Skin epidermis (tissue), 12 donors: ENCODE measurements at regions not wholly inside any gene's neighbourhood (a gene's known extent, or its start where the extent isn't known, plus 50 kb on each side); places are given as distances from the start of the nearest gene placed in this dataset.

ENCODE experiments used
- H3K27ac ChIP-seq, 21 experiments: fragments of 200-600 bp; sonication (generic) in 11 of 21; one replicate each; pipeline ENCODE4 v1.5.0; 2020; ENCODE audit warnings: mild to moderate bottlenecking in 3 of 21, inconsistent platforms in 2 of 21, moderate library complexity in 2 of 21
- H3K4me3 ChIP-seq, 7 experiments: fragments of 200-600 bp; sonication (generic) in 2 of 7; one replicate each; pipeline ENCODE4 v1.5.0; 2020; ENCODE audit warnings: inconsistent platforms in 2 of 7, mild to moderate bottlenecking in 2 of 7, moderate library complexity in 1 of 7

GRCh38 chr5:155278532-155278931 is 265.0 kb downstream of the KIF4B start:
- Histone ChIP-seq H3K27ac (peak overlapping the region in 12 of 21 experiments; percentile 11 to 67 (median 40)), H3K4me3 (no peak overlapping the region)

GRCh38 chr5:155282503-155283107 is 269.1 kb downstream of the KIF4B start:
- Histone ChIP-seq H3K27ac (peak overlapping the region in 1 of 21 experiments; percentile 26), H3K4me3 (no peak overlapping the region)

- no peak overlapping the region for H3K27ac ChIP-seq
- no peak overlapping the region for H3K4me3 ChIP-seq
These were observed 272.2 kb downstream of the KIF4B start for GRCh38 chr5:155285706-155286105.

- Histone ChIP-seq H3K4me3 (no peak overlapping the region), H3K27ac (no peak overlapping the region)
These were observed 277.4 kb downstream of the KIF4B start for GRCh38 chr5:155290937-155291336.

GRCh38 chr5:155293605-155294178 is 280.1 kb downstream of the KIF4B start:
- Histone ChIP-seq H3K4me3 (no peak overlapping the region), H3K27ac (no peak overlapping the region)

- no peak overlapping the region for H3K27ac ChIP-seq
- H3K4me3 ChIP-seq = no peak overlapping the region
These were observed 281.6 kb downstream of the KIF4B start for GRCh38 chr5:155295111-155295510.

GRCh38 chr5:155299386-155300005 is 285.9 kb downstream of the KIF4B start:
- Histone ChIP-seq H3K4me3 (no peak overlapping the region), H3K27ac (no peak overlapping the region)

GRCh38 chr5:155303120-155303519 is 289.6 kb downstream of the KIF4B start:
- Histone ChIP-seq H3K27ac (no peak overlapping the region), H3K4me3 (no peak overlapping the region)

- H3K27ac ChIP-seq = no peak overlapping the region
- H3K4me3 ChIP-seq = no peak overlapping the region
These were observed 293.7 kb downstream of the KIF4B start for GRCh38 chr5:155307229-155307628.

- Histone ChIP-seq H3K4me3 (no peak overlapping the region), H3K27ac (no peak overlapping the region)
These were observed 294.7 kb downstream of the KIF4B start for GRCh38 chr5:155308289-155308688.

GRCh38 chr5:155309021-155309746 is 295.6 kb downstream of the KIF4B start:
- no peak overlapping the region for H3K4me3 ChIP-seq
- no peak overlapping the region for H3K27ac ChIP-seq

- Histone ChIP-seq H3K4me3 (no peak overlapping the region), H3K27ac (no peak overlapping the region)
These were observed 298.2 kb downstream of the KIF4B start for GRCh38 chr5:155311721-155312120.

GRCh38 chr5:155313518-155313917 is 300.0 kb downstream of the KIF4B start:
- Histone ChIP-seq H3K4me3 (no peak overlapping the region), H3K27ac (no peak overlapping the region)

GRCh38 chr5:155316070-155316714 is 302.6 kb downstream of the KIF4B start:
- no peak overlapping the region for H3K4me3 ChIP-seq
- H3K27ac ChIP-seq = no peak overlapping the region

GRCh38 chr5:155332618-155333017 is 319.1 kb downstream of the KIF4B start:
- no peak overlapping the region for H3K4me3 ChIP-seq

GRCh38 chr5:155342956-155343355 is 329.4 kb downstream of the KIF4B start:
- Histone ChIP-seq H3K4me3 (no peak overlapping the region), H3K27ac (no peak overlapping the region)

More at GRCh38 chr5:155332618-155333017, 319.1 kb downstream of the KIF4B start:
- H3K27ac ChIP-seq = no peak overlapping the region

- Histone ChIP-seq H3K4me3 (no peak overlapping the region), H3K27ac (no peak overlapping the region)
These were observed 329.9 kb downstream of the KIF4B start for GRCh38 chr5:155343468-155343867.

- Histone ChIP-seq H3K4me3 (no peak overlapping the region), H3K27ac (no peak overlapping the region)
These were observed 339.7 kb downstream of the KIF4B start for GRCh38 chr5:155353231-155353630.

GRCh38 chr5:155366096-155366495 is 352.5 kb downstream of the KIF4B start:
- Histone ChIP-seq H3K27ac (no peak overlapping the region), H3K4me3 (no peak overlapping the region)

GRCh38 chr5:155367841-155368240 is 354.3 kb downstream of the KIF4B start:
- Histone ChIP-seq H3K27ac (no peak overlapping the region), H3K4me3 (no peak overlapping the region)
